KMS-11 (cell line): ENCODE measurements at regions not wholly inside any gene's neighbourhood (a gene's known extent, or its start where the extent isn't known, plus 50 kb on each side); places are given as distances from the start of the nearest gene placed in this dataset.

Experiments
- H2AFZ ChIP-seq: fragments of 200-600 bp; sonication (generic); 2 replicates; pipeline ENCODE4 v1.6.1; 2016; ENCODE audit warnings: antibody characterized with exemption, mixed run types, low read depth
- H3K27ac ChIP-seq: fragments of 200-600 bp; sonication (generic); 2 replicates; pipeline ENCODE4 v1.6.1; 2016; ENCODE audit warnings: mild to moderate bottlenecking, mixed run types
- H3K27me3 ChIP-seq: fragments of 200-600 bp; sonication (generic); 2 replicates; pipeline ENCODE4 v1.6.1; 2017; ENCODE audit warnings: mild to moderate bottlenecking, low read depth, mixed run types, moderate library complexity; ENCODE audit not compliant: insufficient read depth
- H3K36me3 ChIP-seq: fragments of 200-600 bp; sonication (generic); 2 replicates; pipeline ENCODE4 v1.6.1; 2017; ENCODE audit warnings: mild to moderate bottlenecking, mixed run types; ENCODE audit not compliant: insufficient read depth
- H3K4me1 ChIP-seq: fragments of 200-600 bp; sonication (generic); 2 replicates; pipeline ENCODE4 v1.6.1; 2016; ENCODE audit warnings: mild to moderate bottlenecking, low read depth, mixed run types; ENCODE audit not compliant: poor library complexity, severe bottlenecking
- H3K4me2 ChIP-seq: fragments of 200-600 bp; sonication (generic); 2 replicates; pipeline ENCODE4 v1.7.0; 2016; ENCODE audit warnings: mild to moderate bottlenecking, mixed run types
- H3K4me3 ChIP-seq: fragments of 200-600 bp; sonication (generic); IDR thresholded peaks from 2 replicates; pipeline ENCODE4 v1.6.1; 2017; ENCODE audit warnings: low read depth, low read length, mixed read lengths; ENCODE audit not compliant: insufficient read depth
- H3K79me2 ChIP-seq: fragments of 200-600 bp; sonication (generic); 2 replicates; pipeline ENCODE4 v1.6.1; 2016; ENCODE audit warnings: low read depth, mixed run types; ENCODE audit not compliant: insufficient read depth
- H3K9ac ChIP-seq: fragments of 200-600 bp; sonication (generic); 2 replicates; pipeline ENCODE4 v1.6.1; 2016; ENCODE audit warnings: mild to moderate bottlenecking, mixed run types
- H4K20me1 ChIP-seq: fragments of 200-600 bp; sonication (generic); 2 replicates; pipeline ENCODE4 v1.6.1; 2016; ENCODE audit warnings: mild to moderate bottlenecking, mixed run types; ENCODE audit not compliant: insufficient read depth
- CTCF ChIP-seq: fragments of 200-600 bp; sonication (generic); conservative IDR thresholded peaks from 2 replicates; pipeline ENCODE4 v1.6.1; 2017; ENCODE audit warnings: low read depth, mild to moderate bottlenecking, antibody characterized with exemption, low read length, moderate library complexity, mixed read lengths

GRCh38 chr17:74088934-74089329 lies 114.5 kb upstream of the RPL38 start:
- Histone ChIP-seq H3K27ac (no peak overlapping the region), H4K20me1 (no peaks in the 10 kb centered on the region), H2AFZ (no peak overlapping the region), H3K9ac (no peak overlapping the region), H3K4me1 (no peaks in the 10 kb centered on the region), H3K36me3 (no peaks in the 10 kb centered on the region), H3K27me3 (peaks cover 16% of the 10 kb centered on the region; the same call in 1 of the 2 replicates), H3K79me2 (no peaks in the 10 kb centered on the region), H3K4me2 (no peak overlapping the region), H3K4me3 (no peak overlapping the region)
- no peak for TF ChIP-seq CTCF

- Histone ChIP-seq H3K4me3 (no peak overlapping the region), H3K4me1 (no peaks in the 10 kb centered on the region), H2AFZ (no peak overlapping the region), H3K36me3 (no peaks in the 10 kb centered on the region), H3K9ac (no peak overlapping the region), H3K79me2 (no peaks in the 10 kb centered on the region), H3K4me2 (no peak overlapping the region), H3K27ac (no peak overlapping the region), H3K27me3 (peaks cover 16% of the 10 kb centered on the region; the same call in 1 of the 2 replicates), H4K20me1 (no peaks in the 10 kb centered on the region)
- no peak for TF ChIP-seq CTCF
These were observed 114.1 kb upstream of the RPL38 start for GRCh38 chr17:74089380-74089779.

DNA sequence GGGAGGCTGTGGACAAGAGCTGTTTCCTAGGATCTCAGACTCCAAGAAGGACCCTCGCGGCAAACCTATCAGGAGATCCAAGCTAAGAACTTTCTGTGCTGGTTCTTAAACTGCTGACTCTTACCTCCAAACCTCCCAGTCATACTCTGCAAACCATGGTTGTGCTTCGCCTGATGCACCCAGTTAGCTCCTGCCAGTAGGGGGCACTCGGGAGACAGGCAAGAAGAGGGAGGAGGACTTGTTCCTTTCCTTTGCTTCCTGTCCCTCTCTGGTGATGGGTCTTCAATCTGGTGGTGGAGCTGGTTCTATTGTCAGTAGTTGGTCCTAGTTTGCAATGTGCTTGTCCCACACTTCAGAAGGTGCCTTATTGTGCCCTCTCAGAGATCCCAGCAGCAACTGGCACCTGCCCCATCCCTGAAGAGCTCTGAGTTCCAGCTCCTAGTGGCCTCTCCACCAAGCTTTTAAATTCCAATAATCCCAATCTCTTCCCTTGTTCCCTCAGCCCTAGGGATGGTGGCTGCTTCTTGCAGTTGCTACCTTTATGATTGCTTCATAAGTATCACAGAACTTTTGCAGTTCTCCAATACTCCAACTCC lies 113.5 kb upstream of the RPL38 start:
- Histone ChIP-seq H4K20me1 (no peaks in the 10 kb centered on the region), H2AFZ (no peak overlapping the region), H3K4me3 (no peak overlapping the region), H3K36me3 (no peaks in the 10 kb centered on the region), H3K27me3 (peaks cover 16% of the 10 kb centered on the region; the same call in 1 of the 2 replicates), H3K27ac (no peak overlapping the region), H3K4me2 (no peak overlapping the region), H3K79me2 (no peaks in the 10 kb centered on the region), H3K4me1 (no peaks in the 10 kb centered on the region), H3K9ac (no peak overlapping the region)
- peak; percentile 65 for TF ChIP-seq CTCF

- Histone ChIP-seq H2AFZ (no peak overlapping the region), H3K27ac (no peak overlapping the region), H3K79me2 (no peaks in the 10 kb centered on the region), H3K4me1 (no peaks in the 10 kb centered on the region), H4K20me1 (no peaks in the 10 kb centered on the region), H3K4me3 (no peak overlapping the region), H3K4me2 (no peak overlapping the region), H3K36me3 (no peaks in the 10 kb centered on the region), H3K27me3 (peaks cover 16% of the 10 kb centered on the region; the same call in 1 of the 2 replicates), H3K9ac (no peak overlapping the region)
- no peak for TF ChIP-seq CTCF
These were observed 108.8 kb upstream of the RPL38 start for GRCh38 chr17:74094651-74095050.
